ENCODE measurements at regions not wholly inside any gene's neighbourhood (a gene's known extent, or its start where the extent isn't known, plus 50 kb on each side); places are given as distances from the start of the nearest gene placed in this dataset.
A peak's percentile ranks its signal among the peaks of the same experiment; 100 is the strongest.
"Not testable (repeated sequence)": the region's sequence is repeated elsewhere in the genome, so short reads cannot be mapped to it uniquely, and the experiment has no call there.

DNA sequence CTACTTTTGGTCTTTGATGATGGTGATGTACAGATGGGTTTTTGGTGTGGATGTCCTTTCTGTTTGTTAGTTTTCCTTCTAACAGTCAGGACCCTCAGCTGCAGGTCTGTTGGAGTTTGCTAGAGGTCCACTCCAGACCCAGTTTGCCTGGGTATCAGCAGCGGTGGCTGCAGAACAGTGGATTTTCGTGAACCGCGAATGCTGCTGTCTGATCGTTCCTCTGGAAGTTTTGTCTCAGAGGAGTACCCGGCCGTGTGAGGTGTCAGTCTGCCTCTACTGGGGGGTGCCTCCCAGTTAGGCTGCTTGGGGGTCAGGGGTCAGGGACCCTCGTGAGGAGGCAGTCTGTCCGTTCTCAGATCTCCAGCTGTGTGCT lies 56.6 kb upstream of the TNFAIP8 start:
- not testable (repeated sequence) for H3K4me3 ChIP-seq

GRCh38 chr5:119299615-119300310 lies 56.1 kb upstream of the TNFAIP8 start:
- H3K27ac ChIP-seq; H3K36me3 ChIP-seq; DNase-seq (ENCODE audit: low read depth in 1 of 2, low spot score in 2 of 2); H3K4me3 ChIP-seq; H3K27me3 ChIP-seq (replicated peaks); H3K9me3 ChIP-seq (replicated peaks): not testable (repeated sequence)
- peaks cover 30% of the 10 kb centered on the region for H3K4me1 ChIP-seq (replicated peaks)

More for the DNA sequence above, 56.6 kb upstream of the TNFAIP8 start:
- not testable (repeated sequence) for H3K36me3 ChIP-seq; DNase-seq (ENCODE audit: low read depth in 1 of 2, low spot score in 2 of 2); H3K27me3 ChIP-seq (replicated peaks); H3K27ac ChIP-seq; H3K9me3 ChIP-seq (replicated peaks)
- H3K4me1 ChIP-seq (replicated peaks): peaks cover 25% of the 10 kb centered on the region

GRCh38 chr5:119300311-119300670 lies 55.5 kb upstream of the TNFAIP8 start:
- Histone ChIP-seq H3K27me3 (replicated peaks) (no peaks in the 10 kb centered on the region), H3K9me3 (replicated peaks) (no peaks in the 10 kb centered on the region), H3K27ac (no peak overlapping the region), H3K36me3 (no peaks in the 10 kb centered on the region), H3K4me3 (no peak overlapping the region), H3K4me1 (replicated peaks) (peaks cover 35% of the 10 kb centered on the region)
- no peak for DNase-seq (ENCODE audit: low read depth in 1 of 2, low spot score in 2 of 2)

DNA sequence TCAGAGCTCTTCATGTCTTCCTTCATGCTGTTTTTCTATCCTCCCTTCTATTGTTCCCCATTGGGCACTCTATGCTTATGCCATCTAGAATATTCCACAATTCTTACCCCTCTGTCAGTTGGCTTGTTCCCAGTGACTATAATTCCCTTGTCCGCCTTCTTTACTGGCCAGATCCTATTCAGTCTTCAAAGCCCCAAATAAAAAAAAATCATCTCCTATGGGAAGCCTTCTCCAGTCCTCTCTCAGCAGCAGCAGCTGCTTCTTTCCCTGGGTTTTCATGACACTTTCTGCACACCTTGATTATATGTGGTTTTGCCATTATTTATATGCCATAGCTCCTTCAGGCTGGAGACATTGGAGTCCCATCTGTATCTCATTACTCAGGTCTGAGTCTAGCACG lies 54.6 kb upstream of the TNFAIP8 start:
- Histone ChIP-seq H3K9me3 (replicated peaks) (no peaks in the 10 kb centered on the region), H3K4me3 (no peak overlapping the region), H3K4me1 (replicated peaks) (peaks cover 35% of the 10 kb centered on the region), H3K36me3 (no peaks in the 10 kb centered on the region), H3K27ac (no peak overlapping the region), H3K27me3 (replicated peaks) (no peaks in the 10 kb centered on the region)
- DNase-seq (ENCODE audit: low read depth in 1 of 2, low spot score in 2 of 2): no peak

- Histone ChIP-seq H3K27ac (no peak overlapping the region), H3K27me3 (replicated peaks) (no peaks in the 10 kb centered on the region), H3K4me1 (replicated peaks) (peaks cover 35% of the 10 kb centered on the region), H3K36me3 (no peaks in the 10 kb centered on the region), H3K4me3 (no peak overlapping the region), H3K9me3 (replicated peaks) (no peaks in the 10 kb centered on the region)
- DNase-seq (ENCODE audit: low read depth in 1 of 2, low spot score in 2 of 2): no peak
Observed at GRCh38 chr5:119301906-119302305, 53.9 kb upstream of the TNFAIP8 start.

DNA sequence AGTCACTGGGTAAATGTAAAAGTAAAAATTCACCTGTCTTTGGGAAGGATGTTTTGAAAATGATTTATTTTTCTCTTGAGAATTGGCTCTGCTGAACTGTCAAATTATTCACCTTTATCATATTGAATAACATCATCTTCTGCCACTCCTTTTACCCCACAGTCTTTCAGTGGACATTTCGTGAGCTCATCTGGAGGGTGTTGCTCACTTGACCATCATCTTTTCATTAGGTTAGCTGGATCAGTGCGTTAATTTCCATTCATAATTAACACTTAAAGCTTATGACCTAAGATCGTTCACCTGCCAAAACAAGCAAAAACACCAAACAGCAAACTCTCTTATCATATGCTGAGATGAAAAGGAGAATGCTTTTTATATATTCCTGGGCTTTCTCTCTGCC lies 53.4 kb upstream of the TNFAIP8 start:
- Histone ChIP-seq H3K4me1 (replicated peaks) (peaks cover 35% of the 10 kb centered on the region), H3K36me3 (no peaks in the 10 kb centered on the region), H3K9me3 (replicated peaks) (no peaks in the 10 kb centered on the region), H3K27me3 (replicated peaks) (no peaks in the 10 kb centered on the region), H3K4me3 (no peak overlapping the region), H3K27ac (peak overlapping the region; percentile 74)
- DNase-seq (ENCODE audit: low read depth in 1 of 2, low spot score in 2 of 2): no peak

DNA sequence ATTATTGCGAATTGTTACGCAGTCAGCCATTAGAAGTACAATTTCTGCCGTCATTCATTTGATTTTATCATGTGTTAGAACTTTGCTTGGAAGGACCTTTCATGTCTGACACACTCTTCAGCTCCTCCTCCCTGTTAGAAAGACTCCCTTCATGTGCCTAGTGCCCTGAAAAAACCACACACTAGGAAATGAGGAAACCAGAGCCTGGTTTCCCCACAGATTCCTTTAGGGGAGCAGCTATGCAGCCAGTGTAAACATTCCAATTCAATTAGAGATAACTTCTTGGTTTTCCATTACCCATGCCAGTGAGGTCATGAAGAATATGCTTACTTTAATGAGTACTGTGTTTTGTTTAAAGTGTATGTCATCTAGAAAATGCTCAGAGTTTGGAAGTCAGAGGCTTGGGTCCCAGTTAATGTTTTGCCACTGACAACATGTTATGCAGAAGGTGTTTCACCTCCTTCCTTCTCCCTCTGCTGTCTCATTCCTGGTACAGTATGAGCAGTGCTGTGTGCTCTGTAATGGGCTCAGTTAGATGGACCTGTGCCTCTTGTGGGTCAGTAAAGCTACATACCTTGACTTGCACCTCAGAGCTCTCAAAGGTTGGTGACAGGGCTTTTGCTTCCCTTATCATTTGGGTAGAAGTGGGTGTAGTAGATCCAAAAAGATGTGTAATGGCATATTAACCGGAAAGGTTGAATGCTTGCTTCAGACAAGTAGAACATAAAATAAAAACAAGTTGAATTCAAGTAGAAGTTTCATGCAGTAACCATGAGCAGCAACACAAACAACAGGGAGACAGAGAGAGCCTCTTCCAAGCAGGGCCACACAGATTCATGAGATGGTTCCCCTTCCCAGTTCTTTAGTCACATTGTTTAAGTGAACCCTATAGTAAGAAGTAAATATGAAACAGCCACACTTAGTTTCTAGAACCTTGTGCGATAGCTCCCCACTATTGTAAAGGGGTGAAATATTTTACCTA lies 52.6 kb upstream of the TNFAIP8 start:
- H3K27me3 ChIP-seq (replicated peaks): no peaks in the 10 kb centered on the region
- H3K27ac ChIP-seq: peak overlapping the region; percentile 74
- no peaks in the 10 kb centered on the region for H3K36me3 ChIP-seq
- DNase-seq (ENCODE audit: low read depth in 1 of 2, low spot score in 2 of 2): peak; percentile 84 to 96
- no peaks in the 10 kb centered on the region for H3K9me3 ChIP-seq (replicated peaks)
- H3K4me1 ChIP-seq (replicated peaks): peaks cover 35% of the 10 kb centered on the region
- no peak overlapping the region for H3K4me3 ChIP-seq

DNA sequence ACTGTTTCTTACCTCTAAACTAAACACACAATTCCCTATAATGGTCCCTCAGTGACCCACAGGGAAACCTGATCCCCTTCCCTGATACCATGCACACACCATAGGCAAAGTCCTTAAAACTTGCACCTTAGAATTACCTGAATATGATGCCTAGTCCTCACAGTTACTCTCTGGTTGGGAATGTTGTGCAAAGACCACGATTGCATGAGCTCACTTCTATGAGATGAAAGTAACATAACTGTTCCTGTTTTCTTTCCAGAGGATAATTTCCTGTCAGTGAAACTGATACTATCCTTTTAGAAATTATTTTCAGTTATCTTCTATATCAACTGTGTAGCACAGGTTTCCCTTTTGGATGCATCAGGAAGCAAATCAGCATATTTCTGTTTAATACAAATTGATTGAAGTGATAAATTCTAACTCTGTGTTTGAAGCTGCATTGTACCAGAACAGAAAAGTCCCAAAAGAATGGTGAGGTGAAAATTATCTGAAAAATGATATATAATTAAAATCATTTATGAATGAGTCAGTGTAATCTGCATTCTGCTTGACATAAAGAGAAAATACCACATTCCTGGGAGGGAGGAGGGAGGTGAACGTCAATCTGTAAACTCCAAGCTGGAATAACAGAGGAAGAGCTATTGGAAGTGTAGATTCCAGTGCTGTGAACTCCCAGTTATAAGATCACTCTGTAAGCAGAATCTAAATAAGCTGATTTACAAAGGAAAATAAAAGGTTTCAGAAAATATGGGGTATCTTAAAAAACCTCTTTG lies 51.2 kb upstream of the TNFAIP8 start:
- H3K36me3 ChIP-seq: no peaks in the 10 kb centered on the region
- no peak overlapping the region for H3K4me3 ChIP-seq
- DNase-seq (ENCODE audit: low read depth in 1 of 2, low spot score in 2 of 2): no peak
- peaks cover 43% of the 10 kb centered on the region for H3K4me1 ChIP-seq (replicated peaks)
- H3K27me3 ChIP-seq (replicated peaks): no peaks in the 10 kb centered on the region
- H3K9me3 ChIP-seq (replicated peaks): no peaks in the 10 kb centered on the region
- peak overlapping the region; percentile 74 for H3K27ac ChIP-seq

Data from SJSA1 (cell line).